ENCODE measurements at regions not wholly inside any gene's neighbourhood (a gene's known extent, or its start where the extent isn't known, plus 50 kb on each side); places are given as distances from the start of the nearest gene placed in this dataset.
"Not testable (repeated sequence)": the region's sequence is repeated elsewhere in the genome, so short reads cannot be mapped to it uniquely, and the experiment has no call there.

- no peak for DNase-seq (ENCODE audit: low read depth)
These were observed 155.9 kb downstream of the OXSM start for GRCh38 chr3:25945836-25946235.

GRCh38 chr3:25952133-25952532 lies 162.2 kb downstream of the OXSM start:
- DNase-seq (ENCODE audit: low read depth), result no peak

DNA sequence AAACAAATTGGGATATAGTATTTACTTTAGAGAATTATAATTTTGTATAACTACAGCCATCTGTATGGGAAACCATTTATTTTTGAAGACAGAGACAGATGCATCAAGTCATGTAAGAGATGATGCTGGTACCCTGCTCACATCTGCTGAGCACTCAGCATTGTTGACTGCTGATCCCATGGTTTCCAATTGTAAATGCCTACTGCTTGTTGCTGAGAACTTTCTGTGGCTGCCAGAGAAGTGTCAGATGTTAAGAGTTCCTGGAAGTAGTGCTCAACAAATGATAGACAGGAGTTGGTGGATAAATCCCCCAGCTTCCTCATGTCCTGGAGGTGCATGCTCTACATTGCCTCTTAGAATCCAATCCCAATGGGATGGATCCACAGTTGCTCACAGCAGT lies 167.1 kb downstream of the OXSM start:
- DNase-seq (ENCODE audit: low read depth), result no peak

DNA sequence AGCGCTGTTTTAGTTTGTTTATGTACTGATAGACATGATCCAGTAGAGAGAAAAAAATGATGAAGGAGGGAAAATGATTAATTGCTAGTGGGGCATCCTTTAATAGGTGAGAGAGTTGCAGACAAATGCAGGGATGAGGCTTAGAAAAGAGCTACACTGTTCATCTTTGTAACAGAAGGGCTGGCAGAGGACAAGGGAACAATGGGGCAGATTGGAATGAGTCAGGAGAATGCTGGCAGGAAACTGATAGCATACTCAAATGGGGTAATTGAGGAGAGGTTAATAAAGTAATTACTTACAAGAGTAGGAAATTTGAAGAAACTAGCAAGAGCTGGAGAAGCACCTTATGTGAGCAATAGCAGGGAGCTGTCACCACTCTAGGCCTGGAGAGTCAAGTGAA lies 170.9 kb downstream of the OXSM start:
- no peak for DNase-seq (ENCODE audit: low read depth)

GRCh38 chr3:25962255-25962654 lies 172.4 kb downstream of the OXSM start:
- no peak for DNase-seq (ENCODE audit: low read depth)

DNA sequence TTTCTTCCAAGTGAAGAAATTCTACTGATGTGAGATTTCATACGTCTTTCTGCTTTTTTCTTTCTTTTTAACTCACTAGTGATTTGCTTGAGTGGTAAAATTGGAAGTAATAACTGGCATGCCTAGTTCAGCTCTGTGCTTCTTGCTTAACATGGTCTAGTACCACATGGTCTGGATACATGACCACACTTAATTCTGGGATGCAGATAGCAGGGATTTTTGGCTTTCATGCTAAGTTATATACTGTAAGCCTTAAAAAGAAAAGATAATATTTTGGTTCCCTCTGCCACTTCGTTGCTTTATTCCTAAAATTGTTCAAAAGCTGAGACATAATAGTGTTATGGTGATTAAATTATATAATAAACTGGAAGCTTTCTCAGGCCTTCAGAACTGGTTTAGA lies 174.3 kb downstream of the OXSM start:
- DNase-seq (ENCODE audit: low read depth), result no peak

DNA sequence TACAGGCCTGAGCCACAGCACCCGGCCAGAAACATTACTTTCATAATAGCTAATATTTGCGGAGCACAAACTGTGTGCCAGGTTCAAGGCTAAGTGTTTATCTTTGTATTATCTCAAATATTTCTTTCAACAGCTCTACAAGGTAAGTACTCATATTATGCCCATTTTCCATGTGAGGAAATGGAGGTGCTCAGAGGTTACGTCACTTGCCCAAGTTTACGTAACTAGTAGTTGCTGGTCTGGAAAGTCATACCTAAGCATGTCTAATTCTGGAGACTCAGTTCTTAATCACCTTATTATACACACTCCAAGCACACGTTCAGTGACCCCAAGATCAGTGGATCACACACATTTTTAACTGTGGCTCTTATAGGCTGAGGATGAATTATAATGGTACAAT lies 177.5 kb downstream of the OXSM start:
- DNase-seq (ENCODE audit: low read depth), result no peak

GRCh38 chr3:25971736-25972135 lies 181.8 kb downstream of the OXSM start:
- no peak for DNase-seq (ENCODE audit: low read depth)

DNA sequence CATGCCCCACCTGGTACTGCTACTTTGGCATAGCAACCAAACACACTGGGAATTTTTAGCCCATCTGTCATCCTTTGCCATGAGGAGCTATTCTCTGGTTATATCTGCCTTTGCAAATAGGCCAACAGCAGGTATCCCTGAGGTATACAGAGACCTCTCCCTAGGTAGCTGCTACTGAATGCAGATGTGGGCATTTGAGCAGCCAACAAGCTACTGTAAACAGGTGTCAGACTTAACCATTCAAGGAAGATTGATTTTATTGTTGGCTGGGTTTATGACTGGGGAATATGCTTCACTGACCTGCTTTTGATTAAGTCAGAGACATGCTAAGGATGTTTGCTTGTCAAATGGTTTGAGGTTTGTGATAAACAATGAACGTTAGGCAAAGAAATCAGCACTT lies 183.2 kb downstream of the OXSM start:
- no peak for DNase-seq (ENCODE audit: low read depth)

- no peak for DNase-seq (ENCODE audit: low read depth)
These were observed 192.9 kb downstream of the OXSM start for GRCh38 chr3:25982756-25983155.

- DNase-seq (ENCODE audit: low read depth), result no peak
These were observed 195.7 kb downstream of the OXSM start for GRCh38 chr3:25985621-25986020.

DNA sequence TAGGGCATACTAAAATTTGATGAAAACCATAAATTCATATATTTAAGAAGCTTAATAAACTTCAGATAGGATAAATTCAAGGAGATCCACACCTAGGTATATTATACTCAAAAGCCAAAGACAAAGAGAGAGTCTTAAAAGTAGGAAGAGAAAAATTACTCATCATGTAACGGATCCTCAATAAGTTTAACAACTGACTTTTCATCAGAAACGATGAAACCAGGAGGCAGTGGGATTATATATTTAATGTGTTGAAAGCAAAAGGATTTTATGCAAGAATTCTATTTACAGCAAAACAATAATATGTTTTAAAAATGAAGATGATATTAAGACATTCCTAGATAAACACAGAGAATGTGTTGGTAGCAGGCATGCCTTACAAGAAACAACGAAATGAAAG lies 202.7 kb downstream of the OXSM start:
- no peak for DNase-seq (ENCODE audit: low read depth)

- no peak for DNase-seq (ENCODE audit: low read depth)
These were observed 214.3 kb downstream of the OXSM start for GRCh38 chr3:26004172-26004571.

DNA sequence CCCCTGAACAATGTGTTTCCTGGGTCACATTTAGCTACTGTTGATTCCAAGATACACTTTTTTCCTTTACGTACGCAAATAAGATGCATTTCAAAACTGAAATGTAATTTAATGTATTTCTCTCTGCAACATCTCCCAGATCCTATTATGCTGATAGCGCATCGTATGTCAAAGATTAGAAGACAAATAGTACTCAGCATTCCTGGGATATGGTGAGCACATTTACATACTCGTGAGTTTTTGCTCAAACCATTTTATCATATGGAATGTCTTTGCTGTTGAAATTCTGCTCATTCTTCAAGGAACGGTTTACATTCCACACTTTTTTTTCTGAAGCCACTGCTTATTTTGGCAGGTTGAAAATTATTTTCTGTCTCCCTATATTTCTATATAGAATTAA lies 221.4 kb downstream of the OXSM start:
- no peak for DNase-seq (ENCODE audit: low read depth)

- DNase-seq (ENCODE audit: low read depth), result no peak
These were observed 222.4 kb downstream of the OXSM start for GRCh38 chr3:26012241-26012745.

GRCh38 chr3:26015752-26016151 lies 225.9 kb downstream of the OXSM start:
- no peak for DNase-seq (ENCODE audit: low read depth)

DNA sequence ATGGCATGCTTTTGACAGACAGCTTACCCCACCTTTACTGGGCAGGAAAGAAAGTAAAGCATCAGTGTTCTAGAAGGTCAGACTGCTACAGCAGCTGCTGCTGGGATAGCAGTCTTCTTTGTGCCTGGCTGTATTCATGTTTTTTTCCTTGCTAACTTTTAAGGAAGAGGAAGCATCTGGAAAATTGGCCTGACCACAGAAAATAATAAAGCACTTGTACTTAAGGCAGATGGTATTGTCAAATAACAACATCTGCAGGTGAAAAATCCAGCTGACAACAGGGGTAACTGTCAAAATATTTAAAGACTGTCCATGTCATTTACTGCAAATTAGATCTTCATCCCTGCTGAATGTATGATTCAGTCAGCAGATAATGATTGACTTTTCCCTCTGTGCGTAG lies 229.0 kb downstream of the OXSM start:
- no peak for DNase-seq (ENCODE audit: low read depth)

GRCh38 chr3:26024206-26024605 lies 234.3 kb downstream of the OXSM start:
- DNase-seq (ENCODE audit: low read depth), result not testable (repeated sequence)

DNA sequence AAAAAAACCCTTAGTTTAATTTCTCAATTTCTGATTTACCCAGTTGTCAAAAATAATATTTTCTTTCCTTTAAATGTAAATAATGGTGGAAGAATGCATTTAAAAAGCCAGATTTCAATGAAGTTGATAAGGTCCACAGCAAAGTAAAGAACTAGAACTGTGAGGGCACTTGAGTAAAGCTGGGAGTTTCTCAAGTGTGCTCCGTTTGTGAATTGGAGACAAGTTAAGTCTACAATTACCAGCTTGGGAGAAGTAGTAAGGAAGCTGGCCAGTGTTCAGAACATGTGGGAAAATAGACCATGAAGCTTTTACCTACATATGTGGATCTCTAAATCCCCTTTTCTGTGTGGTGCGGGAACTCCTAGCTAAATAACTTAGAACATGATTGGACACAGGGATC lies 239.4 kb downstream of the OXSM start:
- no peak for DNase-seq (ENCODE audit: low read depth)

GRCh38 chr3:26042126-26042525 lies 252.2 kb downstream of the OXSM start:
- not testable (repeated sequence) for DNase-seq (ENCODE audit: low read depth)

DNA sequence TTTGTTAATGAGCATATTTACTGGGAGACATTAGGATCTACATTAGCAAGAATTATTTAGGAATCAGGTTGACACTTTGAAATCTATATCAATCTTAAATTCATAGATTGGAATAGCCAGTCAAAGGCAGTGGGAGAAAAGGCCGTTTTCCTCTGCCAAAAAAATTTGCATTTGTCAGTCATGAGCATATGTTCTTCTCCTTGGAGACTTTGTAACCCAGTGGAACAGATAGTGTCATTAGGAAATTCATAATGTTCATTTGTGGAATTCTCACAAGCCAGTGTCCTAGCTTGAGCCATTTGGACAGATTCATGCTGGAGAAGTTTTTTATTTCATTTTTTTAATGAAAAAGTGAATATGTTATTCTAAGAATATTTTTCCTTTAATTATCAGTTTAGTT lies 260.1 kb downstream of the OXSM start:
- DNase-seq (ENCODE audit: low read depth), result no peak

DNA sequence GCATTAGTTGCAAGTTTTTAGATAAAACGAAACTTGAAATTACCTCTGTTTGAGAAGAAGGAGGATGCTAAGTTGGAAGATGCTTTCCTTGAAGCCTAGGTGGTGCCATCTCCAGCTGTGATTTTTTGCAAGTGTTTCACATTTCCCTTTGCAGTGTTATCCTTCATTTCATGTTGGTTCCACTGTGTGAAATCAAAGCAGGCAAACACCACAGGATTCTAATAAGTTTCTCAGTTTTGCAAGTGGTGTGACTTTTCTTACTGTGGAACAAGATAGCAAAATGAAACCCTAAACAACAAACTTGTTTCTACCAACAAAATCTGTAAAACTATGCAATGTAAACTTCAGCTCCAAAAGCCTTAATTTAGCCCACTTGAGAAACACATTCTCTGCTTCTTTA lies 260.9 kb downstream of the OXSM start:
- DNase-seq (ENCODE audit: low read depth), result no peak

DNA sequence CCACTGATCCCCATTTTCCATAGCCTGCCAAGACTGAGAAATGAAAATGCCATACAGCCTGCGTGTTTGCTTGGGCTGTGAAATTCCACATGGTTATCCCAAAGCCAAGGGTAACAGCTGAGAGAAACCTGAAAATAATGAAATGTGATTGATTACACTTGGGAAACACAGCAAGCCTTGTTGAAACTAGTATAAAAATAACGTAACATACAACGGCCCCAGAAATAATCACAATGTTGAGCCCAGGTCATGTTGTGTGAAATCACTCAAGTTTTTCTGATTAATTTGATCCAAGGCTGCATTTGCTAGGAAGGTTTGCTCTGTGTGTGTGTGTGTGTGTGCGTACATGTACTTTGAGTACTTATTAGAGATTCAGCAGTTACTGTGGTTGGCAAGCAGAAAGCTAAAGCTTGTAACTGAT lies 269.0 kb downstream of the OXSM start:
- DNase-seq (ENCODE audit: low read depth), result no peak

GRCh38 chr3:26061947-26062346 lies 272.1 kb downstream of the OXSM start:
- DNase-seq (ENCODE audit: low read depth), result no peak

GRCh38 chr3:26064297-26064696 lies 274.4 kb downstream of the OXSM start:
- DNase-seq (ENCODE audit: low read depth), result no peak
